Body of pancreas (tissue), 4 donors: ENCODE measurements at regions not wholly inside any gene's neighbourhood (a gene's known extent, or its start where the extent isn't known, plus 50 kb on each side); places are given as distances from the start of the nearest gene placed in this dataset.

Experiments used
- ATAC-seq: fragments of 150-250 bp; one replicate; pipeline ENCODE4 v1.9.1; 2016
- DNase-seq, 4 donors: peaks; one replicate each; pipeline ENCODE4 v3.0.0-alpha.2; 2019
- H3K27ac ChIP-seq, 4 donors: fragments of 200-600 bp; sonication (generic); 1 replicate in 3 of 4; 2 replicates in 1 of 4; pipeline versions ENCODE4 v1.5.1 to v1.6.1; 2016 to 2019; ENCODE audit warnings: mild to moderate bottlenecking in 1 of 4, mixed read lengths in 1 of 4, moderate library complexity in 1 of 4
- H3K27me3 ChIP-seq, 2 donors: fragments of 200-600 bp; sonication (generic); one replicate each; pipeline ENCODE4 v1.6.0; 2016; ENCODE audit warnings: mild to moderate bottlenecking in 1 of 2
- H3K36me3 ChIP-seq, 2 donors: fragments of 200-600 bp; sonication (generic); replicated peaks in 1 of 2; 2 replicates each; pipeline ENCODE4 v1.5.1; 2016; ENCODE audit warnings: low read depth in 2 of 2; ENCODE audit not compliant: insufficient read depth in 1 of 2
- H3K4me1 ChIP-seq: fragments of 200-600 bp; sonication (generic); one replicate; pipeline ENCODE4 v1.6.0; 2016
- H3K4me3 ChIP-seq, 2 donors: fragments of 200-600 bp; sonication (generic); 1 replicate in 1 of 2; 2 replicates in 1 of 2; pipeline ENCODE4 v1.5.1; 2016 to 2019
- H3K9me3 ChIP-seq, 3 donors: fragments of 200-600 bp; sonication (generic); 1 replicate in 2 of 3; 2 replicates in 1 of 3; pipeline ENCODE4 v1.5.1; 2016
- POLR2A ChIP-seq, 3 donors: fragments of 450-650 bp; IDR thresholded peaks; one replicate each; pipeline ENCODE4 v1.6.1; 2016; ENCODE audit warnings: antibody characterized with exemption in 3 of 3, mild to moderate bottlenecking in 2 of 3
- WGBS, 2 donors: methylation state at CpG; one replicate each; pipeline ENCODE4 v1.1.5; 2017; 5-methylcytosine and 5-hydroxymethylcytosine counted together
- intact Hi-C: fragments of 100-400 bp; cut with DNase I; formaldehyde crosslinking; loops from one replicate; pipeline ENCODE4 v1.15.1; 2023
- TF ChIP-seq, protein P1 (sequence below), 7 experiments: fragments of 450-650 bp in 4 of 7; fragments of 200-600 bp in 3 of 7; sonication (generic) in 3 of 7; IDR thresholded peaks; one replicate each; pipeline ENCODE4 v1.5.1; 2016 to 2019; ENCODE audit warnings: antibody characterized with exemption in 7 of 7

GRCh38 chr21:35268261-35268660 lies 219.2 kb upstream of the RUNX1 start:
- no peak for DNase-seq
- Histone ChIP-seq H3K27ac (no peak overlapping the region), H3K4me1 (no peaks in the 10 kb centered on the region), H3K36me3 (no peaks in the 10 kb centered on the region), H3K27me3 (no peaks in the 10 kb centered on the region), H3K4me3 (no peak overlapping the region), H3K9me3 (no peaks in the 10 kb centered on the region)
- intact Hi-C loops, result no loop called here
- TF ChIP-seq, protein P1, sequence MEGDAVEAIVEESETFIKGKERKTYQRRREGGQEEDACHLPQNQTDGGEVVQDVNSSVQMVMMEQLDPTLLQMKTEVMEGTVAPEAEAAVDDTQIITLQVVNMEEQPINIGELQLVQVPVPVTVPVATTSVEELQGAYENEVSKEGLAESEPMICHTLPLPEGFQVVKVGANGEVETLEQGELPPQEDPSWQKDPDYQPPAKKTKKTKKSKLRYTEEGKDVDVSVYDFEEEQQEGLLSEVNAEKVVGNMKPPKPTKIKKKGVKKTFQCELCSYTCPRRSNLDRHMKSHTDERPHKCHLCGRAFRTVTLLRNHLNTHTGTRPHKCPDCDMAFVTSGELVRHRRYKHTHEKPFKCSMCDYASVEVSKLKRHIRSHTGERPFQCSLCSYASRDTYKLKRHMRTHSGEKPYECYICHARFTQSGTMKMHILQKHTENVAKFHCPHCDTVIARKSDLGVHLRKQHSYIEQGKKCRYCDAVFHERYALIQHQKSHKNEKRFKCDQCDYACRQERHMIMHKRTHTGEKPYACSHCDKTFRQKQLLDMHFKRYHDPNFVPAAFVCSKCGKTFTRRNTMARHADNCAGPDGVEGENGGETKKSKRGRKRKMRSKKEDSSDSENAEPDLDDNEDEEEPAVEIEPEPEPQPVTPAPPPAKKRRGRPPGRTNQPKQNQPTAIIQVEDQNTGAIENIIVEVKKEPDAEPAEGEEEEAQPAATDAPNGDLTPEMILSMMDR (IDR thresholded peaks at IDR 0.05), result no peak
- TF ChIP-seq POLR2A (IDR thresholded peaks at IDR 0.05), result no peak
- ATAC-seq, result no peak
- WGBS, 2 donors, result 46 to 55% methylated on average over 1 of the region's 1 CpG

- no peak overlapping the region for H3K4me3 ChIP-seq
- TF ChIP-seq, protein P1 (IDR thresholded peaks at IDR 0.05), result no peak
- TF ChIP-seq POLR2A (IDR thresholded peaks at IDR 0.05), result no peak
- no peaks in the 10 kb centered on the region for H3K36me3 ChIP-seq
- H3K27me3 ChIP-seq, result no peaks in the 10 kb centered on the region
- H3K27ac ChIP-seq, result no peak overlapping the region
- intact Hi-C loops, result no loop called here
- DNase-seq, result no peak
- H3K4me1 ChIP-seq, result no peaks in the 10 kb centered on the region
- no peaks in the 10 kb centered on the region for H3K9me3 ChIP-seq
- 83 to 85% methylated on average over 3 of the region's 3 CpGs for WGBS, 2 donors
- ATAC-seq, result no peak
These were observed 217.4 kb upstream of the RUNX1 start for GRCh38 chr21:35266546-35266945.

GRCh38 chr21:35265170-35265877 lies 216.2 kb upstream of the RUNX1 start:
- Histone ChIP-seq H3K9me3 (no peaks in the 10 kb centered on the region), H3K27ac (no peak overlapping the region), H3K36me3 (no peaks in the 10 kb centered on the region), H3K4me1 (no peaks in the 10 kb centered on the region), H3K27me3 (no peaks in the 10 kb centered on the region), H3K4me3 (no peak overlapping the region)
- ATAC-seq (no peak), DNase-seq (no peak)
- intact Hi-C loops, result no loop called here
- TF ChIP-seq POLR2A (IDR thresholded peaks at IDR 0.05), result no peak
- TF ChIP-seq, protein P1 (IDR thresholded peaks at IDR 0.05), result no peak
- WGBS, 2 donors, result 72 to 75% methylated on average over 8 of the region's 8 CpGs

- WGBS, 2 donors, result 16 to 23% methylated on average over 2 of the region's 2 CpGs
- H3K9me3 ChIP-seq, result no peaks in the 10 kb centered on the region
- H3K4me3 ChIP-seq, result no peak overlapping the region
- no peak for TF ChIP-seq POLR2A (IDR thresholded peaks at IDR 0.05)
- TF ChIP-seq, protein P1 (IDR thresholded peaks at IDR 0.05), result no peak
- intact Hi-C loops, result no loop called here
- H3K27ac ChIP-seq, result peak overlapping the region; percentile 45 to 61 (median 49)
- DNase-seq (peak in 2 of 4 donors; percentile 13 to 18), ATAC-seq (no peak)
- H3K27me3 ChIP-seq, result no peaks in the 10 kb centered on the region
- peaks cover 17% of the 10 kb centered on the region for H3K4me1 ChIP-seq
- no peaks in the 10 kb centered on the region for H3K36me3 ChIP-seq
These were observed 210.4 kb upstream of the RUNX1 start for GRCh38 chr21:35259457-35259856.

DNA sequence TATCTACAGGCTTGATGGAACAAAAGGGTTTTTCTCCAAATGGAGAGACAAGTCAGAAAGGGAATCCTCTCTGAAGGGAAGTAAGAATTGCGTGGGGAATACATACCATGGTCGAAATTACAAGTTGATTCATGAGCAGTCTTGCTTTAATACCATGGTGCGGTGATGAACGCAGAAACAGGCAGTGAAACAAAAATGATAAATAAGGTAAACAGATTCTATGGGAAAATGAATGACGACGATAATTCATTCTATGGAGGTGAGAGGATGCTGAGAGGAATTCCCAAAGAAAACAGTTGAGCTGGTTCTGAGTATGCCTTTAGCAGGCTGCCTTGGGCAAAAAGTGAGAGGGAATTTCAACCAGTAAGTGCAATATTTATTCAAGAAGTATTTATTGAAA lies 209.4 kb upstream of the RUNX1 start:
- DNase-seq (no peak), ATAC-seq (no peak)
- Histone ChIP-seq H3K27ac (peak overlapping the region in 1 of 4 donors; percentile 61), H3K36me3 (no peaks in the 10 kb centered on the region), H3K4me1 (peaks cover 17% of the 10 kb centered on the region), H3K4me3 (no peak overlapping the region), H3K27me3 (no peaks in the 10 kb centered on the region), H3K9me3 (no peaks in the 10 kb centered on the region)
- no peak for TF ChIP-seq POLR2A (IDR thresholded peaks at IDR 0.05)
- intact Hi-C loops, result no loop called here
- 73 to 79% methylated on average over 6 of the region's 6 CpGs for WGBS, 2 donors
